ENCODE measurements at regions not wholly inside any gene's neighbourhood (a gene's known extent, or its start where the extent isn't known, plus 50 kb on each side); places are given as distances from the start of the nearest gene placed in this dataset.

DNA sequence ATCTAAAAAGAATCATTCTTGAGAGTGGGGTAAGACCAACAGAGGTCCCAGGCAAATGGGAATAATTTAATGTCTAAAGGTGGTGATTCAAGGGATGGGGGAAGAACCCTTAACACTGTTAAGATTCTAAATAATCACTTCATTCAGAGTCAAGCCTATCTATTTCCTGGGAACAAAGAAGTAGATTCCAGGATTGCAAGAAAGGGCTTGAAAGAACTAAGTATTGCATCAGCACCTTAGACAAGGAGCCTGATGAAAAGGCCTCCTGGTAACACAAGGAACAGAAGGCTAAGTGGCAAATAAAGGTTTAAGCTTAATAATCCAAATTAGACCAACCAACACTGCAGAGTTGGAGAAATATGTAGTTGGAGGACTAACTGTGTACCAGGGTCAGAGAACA is 620.7 kb upstream of the BTBD3 start:
- H2AFZ ChIP-seq (ENCODE audit: low read depth): no peak overlapping the region
- H3K36me3 ChIP-seq (ENCODE audit: insufficient read depth): no peaks in the 10 kb centered on the region
- H3K27ac ChIP-seq: no peak overlapping the region
- H3K9ac ChIP-seq: no peak overlapping the region
- no peaks in the 10 kb centered on the region for H3K79me2 ChIP-seq (ENCODE audit: insufficient read depth, low read depth)
- H3K4me2 ChIP-seq: no peak overlapping the region
- no peaks in the 10 kb centered on the region for H3K4me1 ChIP-seq (ENCODE audit: low read depth, poor library complexity, severe bottlenecking)
- H3K27me3 ChIP-seq (ENCODE audit: insufficient read depth, low read depth): no peaks in the 10 kb centered on the region
- TF ChIP-seq, protein P1, sequence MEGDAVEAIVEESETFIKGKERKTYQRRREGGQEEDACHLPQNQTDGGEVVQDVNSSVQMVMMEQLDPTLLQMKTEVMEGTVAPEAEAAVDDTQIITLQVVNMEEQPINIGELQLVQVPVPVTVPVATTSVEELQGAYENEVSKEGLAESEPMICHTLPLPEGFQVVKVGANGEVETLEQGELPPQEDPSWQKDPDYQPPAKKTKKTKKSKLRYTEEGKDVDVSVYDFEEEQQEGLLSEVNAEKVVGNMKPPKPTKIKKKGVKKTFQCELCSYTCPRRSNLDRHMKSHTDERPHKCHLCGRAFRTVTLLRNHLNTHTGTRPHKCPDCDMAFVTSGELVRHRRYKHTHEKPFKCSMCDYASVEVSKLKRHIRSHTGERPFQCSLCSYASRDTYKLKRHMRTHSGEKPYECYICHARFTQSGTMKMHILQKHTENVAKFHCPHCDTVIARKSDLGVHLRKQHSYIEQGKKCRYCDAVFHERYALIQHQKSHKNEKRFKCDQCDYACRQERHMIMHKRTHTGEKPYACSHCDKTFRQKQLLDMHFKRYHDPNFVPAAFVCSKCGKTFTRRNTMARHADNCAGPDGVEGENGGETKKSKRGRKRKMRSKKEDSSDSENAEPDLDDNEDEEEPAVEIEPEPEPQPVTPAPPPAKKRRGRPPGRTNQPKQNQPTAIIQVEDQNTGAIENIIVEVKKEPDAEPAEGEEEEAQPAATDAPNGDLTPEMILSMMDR (conservative IDR thresholded peaks at IDR 0.05; ENCODE audit: low read depth, low read length): no peak
- no peaks in the 10 kb centered on the region for H4K20me1 ChIP-seq (ENCODE audit: insufficient read depth)
- H3K4me3 ChIP-seq (IDR thresholded peaks at IDR 0.05; ENCODE audit: insufficient read depth, low read depth, low read length): no peak overlapping the region

DNA sequence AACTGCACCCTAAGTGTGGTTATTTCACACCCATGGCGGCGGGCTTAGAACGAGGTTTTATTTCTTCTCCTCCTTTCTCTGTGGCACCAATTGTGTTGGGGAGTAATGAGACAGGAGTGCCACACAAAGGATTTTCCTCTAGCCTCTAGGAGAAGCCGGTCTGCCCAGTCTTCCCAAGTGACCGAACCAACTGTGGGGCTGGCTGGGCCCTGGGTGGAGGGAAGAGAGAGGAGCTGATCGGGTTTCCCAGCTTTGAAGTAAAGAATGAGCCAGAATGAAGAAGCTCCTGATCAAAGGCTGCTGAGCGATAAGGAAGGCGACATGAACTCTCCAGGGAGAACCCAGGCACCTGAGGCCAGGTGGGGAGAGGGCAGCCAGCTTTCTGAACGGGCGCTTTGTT is 616.0 kb upstream of the BTBD3 start:
- no peaks in the 10 kb centered on the region for H4K20me1 ChIP-seq (ENCODE audit: insufficient read depth)
- no peak overlapping the region for H3K27ac ChIP-seq
- TF ChIP-seq, protein P1 (conservative IDR thresholded peaks at IDR 0.05; ENCODE audit: low read depth, low read length): no peak
- no peak overlapping the region for H3K4me2 ChIP-seq
- H2AFZ ChIP-seq (ENCODE audit: low read depth): no peak overlapping the region
- H3K27me3 ChIP-seq (ENCODE audit: insufficient read depth, low read depth): no peaks in the 10 kb centered on the region
- H3K4me1 ChIP-seq (ENCODE audit: low read depth, poor library complexity, severe bottlenecking): peaks cover 9% of the 10 kb centered on the region
- no peaks in the 10 kb centered on the region for H3K36me3 ChIP-seq (ENCODE audit: insufficient read depth)
- no peak overlapping the region for H3K4me3 ChIP-seq (IDR thresholded peaks at IDR 0.05; ENCODE audit: insufficient read depth, low read depth, low read length)
- no peak overlapping the region for H3K9ac ChIP-seq
- H3K79me2 ChIP-seq (ENCODE audit: insufficient read depth, low read depth): no peaks in the 10 kb centered on the region

DNA sequence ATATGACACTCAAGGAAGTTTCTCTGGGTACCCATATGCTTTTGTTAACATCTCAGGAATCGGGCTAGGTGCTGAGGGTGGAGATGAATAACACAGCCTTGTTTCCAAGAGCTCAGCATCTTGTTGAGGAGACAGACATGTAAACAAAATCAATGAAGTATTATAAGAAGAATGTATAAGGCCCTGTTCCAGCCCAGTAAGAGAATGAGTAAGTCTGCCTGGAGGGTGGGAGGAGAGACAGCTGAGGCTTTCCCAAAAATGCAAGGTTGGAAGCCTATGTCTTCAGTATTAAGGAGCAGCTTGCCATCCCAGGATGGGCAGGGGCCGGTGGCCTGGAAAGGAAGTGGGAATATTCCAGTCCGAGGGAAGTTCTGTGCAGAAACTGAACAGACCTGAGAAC is 615.3 kb upstream of the BTBD3 start:
- H3K4me2 ChIP-seq: no peak overlapping the region
- TF ChIP-seq, protein P1 (conservative IDR thresholded peaks at IDR 0.05; ENCODE audit: low read depth, low read length): no peak
- H3K79me2 ChIP-seq (ENCODE audit: insufficient read depth, low read depth): no peaks in the 10 kb centered on the region
- H3K36me3 ChIP-seq (ENCODE audit: insufficient read depth): no peaks in the 10 kb centered on the region
- no peak overlapping the region for H3K4me3 ChIP-seq (IDR thresholded peaks at IDR 0.05; ENCODE audit: insufficient read depth, low read depth, low read length)
- H4K20me1 ChIP-seq (ENCODE audit: insufficient read depth): no peaks in the 10 kb centered on the region
- no peak overlapping the region for H3K9ac ChIP-seq
- H3K27me3 ChIP-seq (ENCODE audit: insufficient read depth, low read depth): no peaks in the 10 kb centered on the region
- no peak overlapping the region for H2AFZ ChIP-seq (ENCODE audit: low read depth)
- H3K4me1 ChIP-seq (ENCODE audit: low read depth, poor library complexity, severe bottlenecking): peaks cover 9% of the 10 kb centered on the region
- no peak overlapping the region for H3K27ac ChIP-seq

DNA sequence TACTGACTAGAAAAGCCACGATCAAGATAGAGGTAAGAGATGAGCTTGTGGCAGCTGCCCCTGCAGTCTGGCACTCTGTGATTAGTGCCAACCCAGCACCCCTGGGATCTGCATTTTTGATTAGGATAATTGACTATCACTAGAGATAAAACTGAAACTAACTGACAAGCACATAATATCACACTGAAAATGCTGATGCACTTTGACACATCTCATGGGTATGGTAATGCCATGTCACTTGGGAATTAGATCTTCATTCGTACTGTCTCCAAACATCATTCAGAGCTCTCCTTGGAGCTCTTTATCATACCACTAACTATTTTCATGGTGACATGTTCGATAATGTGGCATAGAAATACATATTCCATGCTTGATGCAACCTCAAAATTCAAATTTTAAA is 612.9 kb upstream of the BTBD3 start:
- Histone ChIP-seq H3K27ac (no peak overlapping the region; the same call in 1 of the 2 replicates), H3K27me3 (ENCODE audit: insufficient read depth, low read depth) (no peaks in the 10 kb centered on the region)

More for the DNA sequence above, 612.9 kb upstream of the BTBD3 start:
- Histone ChIP-seq H3K9ac (no peak overlapping the region), H2AFZ (ENCODE audit: low read depth) (no peak overlapping the region), H3K4me3 (IDR thresholded peaks at IDR 0.05; ENCODE audit: insufficient read depth, low read depth, low read length) (no peak overlapping the region), H3K36me3 (ENCODE audit: insufficient read depth) (no peaks in the 10 kb centered on the region), H3K79me2 (ENCODE audit: insufficient read depth, low read depth) (no peaks in the 10 kb centered on the region), H4K20me1 (ENCODE audit: insufficient read depth) (no peaks in the 10 kb centered on the region), H3K4me2 (0 out of 2 replicates have a peak overlapping the region, but pooled peaks have one; percentile 21), H3K4me1 (ENCODE audit: low read depth, poor library complexity, severe bottlenecking) (peaks cover 9% of the 10 kb centered on the region)
- TF ChIP-seq, protein P1 (conservative IDR thresholded peaks at IDR 0.05; ENCODE audit: low read depth, low read length): no peak

All from KMS-11 (cell line).